WERI-Rb-1 (cell line): ENCODE measurements at regions not wholly inside any gene's neighbourhood (a gene's known extent, or its start where the extent isn't known, plus 50 kb on each side); places are given as distances from the start of the nearest gene placed in this dataset.

Experiments
- DNase-seq: peaks from one replicate; pipeline ENCODE4 v3.0.0-alpha.2; 2020
- H3K27ac ChIP-seq: fragments of 250-450 bp; sonication (Bioruptor Pico); 2 replicates; pipeline ENCODE4 v1.5.1; 2020; ENCODE audit warnings: mild to moderate bottlenecking, moderate library complexity
- H3K27me3 ChIP-seq: fragments of 250-450 bp; sonication (Bioruptor Pico); 2 replicates; pipeline ENCODE4 v1.5.1; 2021; ENCODE audit warnings: mild to moderate bottlenecking, low read depth, moderate library complexity; ENCODE audit not compliant: insufficient read depth, severe bottlenecking
- H3K36me3 ChIP-seq: fragments of 250-450 bp; sonication (Bioruptor Pico); 2 replicates; pipeline ENCODE4 v1.5.1; 2020; ENCODE audit warnings: mild to moderate bottlenecking, moderate library complexity
- H3K4me3 ChIP-seq: 2 replicates; pipeline ENCODE4 v1.5.1; 2011; ENCODE audit warnings: low read depth, mild to moderate bottlenecking, control low read depth, low read length
- H3K9me3 ChIP-seq: fragments of 250-450 bp; sonication (Bioruptor Pico); 2 replicates; pipeline ENCODE4 v1.5.1; 2021; ENCODE audit warnings: mild to moderate bottlenecking, moderate library complexity; ENCODE audit not compliant: severe bottlenecking
- TF ChIP-seq, protein P1 (sequence below): IDR thresholded peaks from 2 replicates; pipeline ENCODE4 v1.5.1; 2011; ENCODE audit warnings: low read depth, mild to moderate bottlenecking, control low read depth, inconsistent platforms, low read length

DNA sequence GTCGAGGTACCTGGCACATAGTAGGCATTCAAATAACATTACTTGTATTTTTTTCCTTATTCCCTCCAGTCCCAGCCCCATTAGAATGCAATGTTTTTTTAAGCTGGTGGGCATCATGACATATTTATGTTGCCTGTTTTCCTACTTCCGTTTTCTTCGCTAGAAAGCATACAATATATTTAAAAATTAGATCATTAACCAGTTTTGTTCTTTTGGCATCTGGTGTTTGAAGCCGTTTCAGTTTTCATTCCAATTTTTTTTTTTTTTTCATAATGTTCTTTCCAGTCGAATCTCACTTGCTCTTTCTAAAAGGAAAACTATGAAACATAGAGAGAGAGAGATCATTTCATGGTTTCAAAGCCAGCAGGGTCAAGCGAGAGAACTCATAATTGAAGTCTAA is 228.3 kb upstream of the C9orf72 start:
- DNase-seq: no peak
- Histone ChIP-seq H3K4me3 (no peak overlapping the region), H3K36me3 (no peaks in the 10 kb centered on the region), H3K27me3 (no peaks in the 10 kb centered on the region), H3K27ac (no peak overlapping the region), H3K9me3 (no peaks in the 10 kb centered on the region)
- TF ChIP-seq, protein P1, sequence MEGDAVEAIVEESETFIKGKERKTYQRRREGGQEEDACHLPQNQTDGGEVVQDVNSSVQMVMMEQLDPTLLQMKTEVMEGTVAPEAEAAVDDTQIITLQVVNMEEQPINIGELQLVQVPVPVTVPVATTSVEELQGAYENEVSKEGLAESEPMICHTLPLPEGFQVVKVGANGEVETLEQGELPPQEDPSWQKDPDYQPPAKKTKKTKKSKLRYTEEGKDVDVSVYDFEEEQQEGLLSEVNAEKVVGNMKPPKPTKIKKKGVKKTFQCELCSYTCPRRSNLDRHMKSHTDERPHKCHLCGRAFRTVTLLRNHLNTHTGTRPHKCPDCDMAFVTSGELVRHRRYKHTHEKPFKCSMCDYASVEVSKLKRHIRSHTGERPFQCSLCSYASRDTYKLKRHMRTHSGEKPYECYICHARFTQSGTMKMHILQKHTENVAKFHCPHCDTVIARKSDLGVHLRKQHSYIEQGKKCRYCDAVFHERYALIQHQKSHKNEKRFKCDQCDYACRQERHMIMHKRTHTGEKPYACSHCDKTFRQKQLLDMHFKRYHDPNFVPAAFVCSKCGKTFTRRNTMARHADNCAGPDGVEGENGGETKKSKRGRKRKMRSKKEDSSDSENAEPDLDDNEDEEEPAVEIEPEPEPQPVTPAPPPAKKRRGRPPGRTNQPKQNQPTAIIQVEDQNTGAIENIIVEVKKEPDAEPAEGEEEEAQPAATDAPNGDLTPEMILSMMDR: no peak

DNA sequence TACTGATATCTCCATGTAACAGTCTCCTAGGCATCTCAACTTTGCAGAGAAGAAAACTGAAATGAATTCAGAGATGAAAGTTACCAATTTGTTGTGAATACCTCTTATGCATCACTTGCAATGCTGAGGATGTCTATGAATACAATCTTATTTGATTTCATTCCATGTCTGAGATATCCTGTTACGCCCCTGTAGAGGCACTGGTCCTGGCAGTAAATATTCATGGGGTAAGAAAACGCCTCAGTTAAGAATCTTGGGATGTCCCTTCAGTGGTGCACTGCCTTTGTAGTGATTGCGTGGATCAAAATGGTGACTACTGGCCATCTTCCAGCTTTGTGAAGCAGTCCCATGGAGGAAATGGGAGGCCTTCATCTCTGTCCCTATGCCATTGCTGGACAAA is 229.1 kb upstream of the C9orf72 start:
- H3K27me3 ChIP-seq: no peaks in the 10 kb centered on the region
- H3K27ac ChIP-seq: no peak overlapping the region
- DNase-seq: no peak
- TF ChIP-seq, protein P1: no peak
- H3K4me3 ChIP-seq: no peak overlapping the region
- no peaks in the 10 kb centered on the region for H3K9me3 ChIP-seq
- no peaks in the 10 kb centered on the region for H3K36me3 ChIP-seq

DNA sequence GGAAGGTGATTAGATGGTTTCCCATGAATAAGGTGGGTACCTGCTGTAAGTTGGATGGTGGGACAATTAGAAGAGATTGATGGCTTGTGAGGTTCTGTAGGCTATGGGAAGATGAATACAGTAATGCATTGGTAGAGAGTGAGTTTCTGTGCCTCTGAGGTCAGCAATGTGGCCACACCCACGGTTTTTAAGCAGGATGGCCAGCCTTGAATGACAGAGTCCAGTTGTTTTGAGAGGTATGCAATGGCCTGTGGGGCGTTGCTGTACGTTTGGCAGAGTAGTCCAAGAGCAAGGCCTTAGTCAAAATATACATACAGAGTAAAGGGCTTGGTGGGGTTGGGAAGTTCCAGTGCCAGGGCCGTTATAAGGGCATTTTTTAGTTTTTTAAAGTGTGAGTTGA is 235.6 kb upstream of the C9orf72 start:
- no peaks in the 10 kb centered on the region for H3K36me3 ChIP-seq
- TF ChIP-seq, protein P1: no peak
- no peak overlapping the region for H3K27ac ChIP-seq
- H3K9me3 ChIP-seq: no peaks in the 10 kb centered on the region
- no peak overlapping the region for H3K4me3 ChIP-seq
- no peak for DNase-seq
- H3K27me3 ChIP-seq: no peaks in the 10 kb centered on the region

DNA sequence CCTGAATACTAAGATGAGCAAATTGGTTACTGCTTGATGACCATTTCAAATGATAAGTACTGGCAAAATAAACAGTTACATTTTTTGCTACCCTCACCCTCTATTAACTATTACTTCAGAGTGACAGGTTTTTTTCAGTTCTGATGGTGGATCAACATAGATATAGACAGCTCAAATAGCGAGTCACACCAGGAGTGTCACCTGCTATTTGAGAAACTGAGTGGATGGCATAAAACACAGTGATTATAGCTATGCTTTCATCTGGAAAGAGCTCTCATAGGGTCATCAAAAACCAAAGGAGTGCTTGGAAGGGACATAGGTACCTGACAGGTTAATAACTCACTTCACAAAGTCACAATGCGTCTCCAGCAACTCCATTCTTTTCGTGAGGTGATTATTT is 244.5 kb upstream of the C9orf72 start:
- H3K36me3 ChIP-seq: no peaks in the 10 kb centered on the region
- no peak overlapping the region for H3K4me3 ChIP-seq
- H3K27ac ChIP-seq: no peak overlapping the region
- DNase-seq: no peak
- TF ChIP-seq, protein P1: no peak
- no peaks in the 10 kb centered on the region for H3K9me3 ChIP-seq
- no peaks in the 10 kb centered on the region for H3K27me3 ChIP-seq

DNA sequence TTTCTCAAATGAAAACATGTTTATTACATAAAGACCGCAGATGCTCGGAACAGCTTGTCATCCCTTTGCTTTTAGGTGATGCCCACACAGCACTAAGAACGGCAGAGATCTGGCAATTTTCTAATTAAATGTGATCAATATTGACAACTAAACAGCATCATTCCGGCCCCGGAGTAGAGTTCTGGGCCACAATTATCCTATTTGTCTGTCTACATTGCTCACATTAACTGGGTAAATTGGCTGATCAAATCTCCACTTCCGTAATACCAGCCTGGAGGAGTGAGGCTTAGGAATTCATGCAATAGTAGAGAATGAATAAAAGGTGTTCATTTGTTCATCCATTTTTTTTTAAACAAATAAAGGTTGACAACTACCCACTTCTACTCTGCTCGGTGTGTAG is 245.1 kb upstream of the C9orf72 start:
- no peak for DNase-seq
- Histone ChIP-seq H3K27me3 (no peaks in the 10 kb centered on the region), H3K27ac (no peak overlapping the region), H3K4me3 (no peak overlapping the region), H3K9me3 (no peaks in the 10 kb centered on the region), H3K36me3 (no peaks in the 10 kb centered on the region)
- TF ChIP-seq, protein P1: no peak

DNA sequence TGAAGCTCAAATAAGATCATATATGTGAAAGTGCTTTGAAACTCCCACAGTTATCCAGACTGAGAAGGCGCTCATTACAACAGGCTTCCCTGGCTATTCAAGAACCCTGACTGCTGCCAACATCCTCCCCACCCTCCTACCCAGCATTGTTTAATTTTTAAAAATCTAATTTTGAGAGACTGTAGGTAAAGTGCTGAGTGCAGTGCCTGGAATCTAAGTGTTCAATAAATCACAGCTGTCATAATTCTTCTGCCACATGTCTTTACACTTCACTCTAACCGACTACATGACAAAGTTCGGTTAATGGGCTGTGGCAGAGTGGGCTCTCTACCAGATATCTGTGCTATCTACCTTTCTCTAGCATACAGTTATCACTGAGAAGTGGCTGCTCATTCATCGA is 255.6 kb upstream of the C9orf72 start:
- no peaks in the 10 kb centered on the region for H3K27me3 ChIP-seq
- H3K9me3 ChIP-seq: no peaks in the 10 kb centered on the region
- H3K27ac ChIP-seq: no peak overlapping the region
- no peak for DNase-seq
- TF ChIP-seq, protein P1: no peak
- no peak overlapping the region for H3K4me3 ChIP-seq
- no peaks in the 10 kb centered on the region for H3K36me3 ChIP-seq
